Astrocyte (in vitro differentiated cells and primary cell): ENCODE measurements at regions not wholly inside any gene's neighbourhood (a gene's known extent, or its start where the extent isn't known, plus 50 kb on each side); places are given as distances from the start of the nearest gene placed in this dataset.

Source experiments
- DNase-seq: peaks from one replicate; pipeline ENCODE4 v3.0.0-alpha.2; 2010; ENCODE audit warnings: low read depth
- FAIRE-seq: peaks from 2 replicates; lab custom pipeline; 2011; peaks lifted over from hg19 to GRCh38; lab: Jason Lieb, UNC
- H2AFZ ChIP-seq: 2 replicates; pipeline ENCODE4 v1.6.0; 2012; ENCODE audit warnings: low read depth, low read length, inconsistent platforms
- H3K27ac ChIP-seq: 2 replicates; pipeline ENCODE4 v1.5.1; 2011; ENCODE audit warnings: low read depth, low read length, inconsistent platforms
- H3K27me3 ChIP-seq: 2 replicates; pipeline ENCODE4 v1.6.0; 2011; ENCODE audit warnings: low read length, inconsistent platforms; ENCODE audit not compliant: insufficient read depth
- H3K36me3 ChIP-seq: 2 replicates; pipeline ENCODE4 v1.5.1; 2011; ENCODE audit warnings: low read length, inconsistent platforms; ENCODE audit not compliant: insufficient read depth
- H3K4me1 ChIP-seq: 2 replicates; pipeline ENCODE4 v1.5.1; 2011; ENCODE audit warnings: low read length, inconsistent platforms; ENCODE audit not compliant: insufficient read depth
- H3K4me2 ChIP-seq: 2 replicates; pipeline ENCODE4 v1.6.0; 2012; ENCODE audit warnings: low read length, inconsistent platforms
- H3K4me3 ChIP-seq: 2 replicates; pipeline ENCODE4 v1.5.1; 2011; ENCODE audit warnings: low read depth, mild to moderate bottlenecking, low read length, inconsistent platforms; ENCODE audit not compliant: insufficient read depth
- H3K79me2 ChIP-seq: 2 replicates; pipeline ENCODE4 v1.6.0; 2012; ENCODE audit warnings: mild to moderate bottlenecking, low read length, inconsistent platforms; ENCODE audit not compliant: insufficient read depth
- H3K9ac ChIP-seq: 2 replicates; pipeline ENCODE4 v1.6.0; 2012; ENCODE audit warnings: mild to moderate bottlenecking, low read length, inconsistent platforms
- H3K9me3 ChIP-seq: 2 replicates; pipeline ENCODE4 v1.5.1; 2012; ENCODE audit warnings: low read depth, mild to moderate bottlenecking, low read length, inconsistent platforms; ENCODE audit not compliant: insufficient read depth
- H4K20me1 ChIP-seq: 2 replicates; pipeline ENCODE4 v1.6.0; 2012; ENCODE audit warnings: low read length, inconsistent platforms; ENCODE audit not compliant: insufficient read depth
- H3K27ac Mint-ChIP-seq: one replicate; pipeline ENCODE4 v1.8.0; 2021; ENCODE audit warnings: mild to moderate bottlenecking, mixed read lengths; ENCODE audit not compliant: unreplicated experiment
- H3K27me3 Mint-ChIP-seq: one replicate; pipeline ENCODE4 v1.8.0; 2021; ENCODE audit warnings: low read depth, mixed read lengths; ENCODE audit not compliant: unreplicated experiment
- H3K36me3 Mint-ChIP-seq: one replicate; pipeline ENCODE4 v1.8.0; 2021; ENCODE audit warnings: low read depth, mixed read lengths; ENCODE audit not compliant: unreplicated experiment
- H3K4me1 Mint-ChIP-seq: one replicate; pipeline ENCODE4 v1.8.0; 2021; ENCODE audit warnings: low read depth, mixed read lengths; ENCODE audit not compliant: unreplicated experiment
- H3K4me3 Mint-ChIP-seq: one replicate; pipeline ENCODE4 v1.8.0; 2021; ENCODE audit warnings: mild to moderate bottlenecking, moderate library complexity, mixed read lengths; ENCODE audit not compliant: unreplicated experiment
- H3K9me3 Mint-ChIP-seq: one replicate; pipeline ENCODE4 v1.8.0; 2021; ENCODE audit warnings: mild to moderate bottlenecking, mixed read lengths; ENCODE audit not compliant: unreplicated experiment
- EZH2 ChIP-seq: IDR thresholded peaks from 2 replicates; pipeline ENCODE4 v1.6.1; 2012; ENCODE audit warnings: mild to moderate bottlenecking, low read length, inconsistent platforms; ENCODE audit not compliant: insufficient read depth
- TF ChIP-seq, protein P1 (sequence below): IDR thresholded peaks from 2 replicates; pipeline ENCODE4 v1.5.1; 2011; ENCODE audit warnings: low read depth, mild to moderate bottlenecking, inconsistent platforms, low read length, moderate library complexity; ENCODE audit not compliant: insufficient read depth

DNA sequence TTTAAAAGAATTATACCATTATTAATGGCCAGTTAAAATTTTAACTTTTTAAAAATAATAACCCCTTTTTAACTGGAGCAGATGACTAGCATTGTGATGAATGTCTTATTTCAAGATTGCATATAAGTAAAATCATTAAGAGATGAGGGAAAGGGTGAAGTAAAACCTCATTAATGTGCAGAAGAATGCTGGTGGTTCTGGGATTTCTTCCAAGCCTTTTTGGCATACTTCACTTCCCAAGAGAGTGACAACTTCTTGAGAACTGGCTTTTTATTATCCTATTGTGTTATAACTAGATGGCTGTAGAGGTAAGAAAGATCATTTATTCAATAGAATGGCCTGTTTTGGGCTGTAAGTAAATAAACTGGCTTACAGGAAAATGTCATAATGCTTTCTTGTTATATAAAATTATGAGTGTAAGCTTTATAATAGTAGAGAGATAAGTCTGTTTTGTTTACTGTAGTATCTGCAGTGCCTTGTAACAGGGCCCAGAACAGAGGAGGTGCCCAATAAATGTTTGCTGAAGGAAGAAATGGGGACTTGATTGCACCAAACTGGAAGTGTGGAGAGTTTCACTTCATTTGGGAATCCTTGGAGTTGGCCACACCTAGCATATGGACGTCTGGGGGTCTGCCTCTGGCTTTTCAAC lies 242.9 kb upstream of the PITX2 start:
- Histone ChIP-seq H3K27ac (no peak overlapping the region), H3K27me3 (no peaks in the 10 kb centered on the region), H3K36me3 (no peaks in the 10 kb centered on the region), H3K4me2 (no peak overlapping the region), H2AFZ (no peak overlapping the region), H3K79me2 (no peaks in the 10 kb centered on the region), H3K9me3 (no peaks in the 10 kb centered on the region), H3K4me1 (peaks cover 25% of the 10 kb centered on the region), H3K9ac (no peak overlapping the region), H3K4me3 (no peak overlapping the region), H4K20me1 (no peaks in the 10 kb centered on the region)
- peak; percentile 90 for DNase-seq
- no peaks in the 10 kb centered on the region for H3K9me3 Mint-ChIP-seq
- H3K27ac Mint-ChIP-seq: peak overlapping the region; percentile 27
- FAIRE-seq: peak; percentile 71
- no peaks in the 10 kb centered on the region for H3K27me3 Mint-ChIP-seq
- H3K4me1 Mint-ChIP-seq: peaks cover 46% of the 10 kb centered on the region
- H3K4me3 Mint-ChIP-seq: no peak overlapping the region
- no peaks in the 10 kb centered on the region for H3K36me3 Mint-ChIP-seq
- TF ChIP-seq, protein P1, sequence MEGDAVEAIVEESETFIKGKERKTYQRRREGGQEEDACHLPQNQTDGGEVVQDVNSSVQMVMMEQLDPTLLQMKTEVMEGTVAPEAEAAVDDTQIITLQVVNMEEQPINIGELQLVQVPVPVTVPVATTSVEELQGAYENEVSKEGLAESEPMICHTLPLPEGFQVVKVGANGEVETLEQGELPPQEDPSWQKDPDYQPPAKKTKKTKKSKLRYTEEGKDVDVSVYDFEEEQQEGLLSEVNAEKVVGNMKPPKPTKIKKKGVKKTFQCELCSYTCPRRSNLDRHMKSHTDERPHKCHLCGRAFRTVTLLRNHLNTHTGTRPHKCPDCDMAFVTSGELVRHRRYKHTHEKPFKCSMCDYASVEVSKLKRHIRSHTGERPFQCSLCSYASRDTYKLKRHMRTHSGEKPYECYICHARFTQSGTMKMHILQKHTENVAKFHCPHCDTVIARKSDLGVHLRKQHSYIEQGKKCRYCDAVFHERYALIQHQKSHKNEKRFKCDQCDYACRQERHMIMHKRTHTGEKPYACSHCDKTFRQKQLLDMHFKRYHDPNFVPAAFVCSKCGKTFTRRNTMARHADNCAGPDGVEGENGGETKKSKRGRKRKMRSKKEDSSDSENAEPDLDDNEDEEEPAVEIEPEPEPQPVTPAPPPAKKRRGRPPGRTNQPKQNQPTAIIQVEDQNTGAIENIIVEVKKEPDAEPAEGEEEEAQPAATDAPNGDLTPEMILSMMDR: no peak
- no peak for TF ChIP-seq EZH2

DNA sequence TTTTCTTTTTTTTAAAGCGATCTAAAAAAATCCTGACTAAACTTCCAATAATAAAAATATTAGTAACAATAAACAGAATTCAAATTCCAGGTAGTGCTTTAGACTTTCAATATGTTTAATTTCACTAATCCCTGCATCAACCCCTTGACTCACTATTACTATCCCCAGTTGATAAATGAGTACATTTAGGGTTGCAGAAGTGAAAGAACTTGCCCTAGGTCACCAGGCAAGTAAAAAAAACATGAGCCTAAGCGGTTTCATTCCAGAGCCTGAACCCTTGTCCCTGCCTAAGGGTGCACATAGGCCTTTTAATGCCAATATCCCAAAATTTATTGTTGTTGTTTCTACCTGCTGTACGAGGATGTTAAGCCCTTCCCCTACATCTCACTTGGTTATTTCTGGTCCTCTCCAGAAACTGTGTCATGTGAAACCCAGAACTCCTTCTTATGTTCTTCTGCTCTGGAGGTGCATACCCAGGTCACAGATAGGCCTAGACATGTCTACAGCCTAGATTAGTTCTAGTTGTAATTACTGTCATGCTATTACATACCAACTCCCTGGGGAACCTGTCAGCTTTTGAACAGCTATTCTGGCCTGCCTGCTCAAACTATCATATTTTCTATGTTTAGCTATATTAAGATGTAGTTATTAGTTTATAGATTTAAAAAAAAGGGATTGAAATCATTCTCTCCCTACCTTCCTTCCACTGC lies 244.5 kb upstream of the PITX2 start:
- FAIRE-seq: no peak
- no peak for TF ChIP-seq EZH2
- TF ChIP-seq, protein P1: no peak
- no peaks in the 10 kb centered on the region for H3K27me3 Mint-ChIP-seq
- Histone ChIP-seq H3K9ac (no peak overlapping the region), H3K4me3 (no peak overlapping the region), H3K4me2 (no peak overlapping the region), H3K27me3 (no peaks in the 10 kb centered on the region), H3K36me3 (no peaks in the 10 kb centered on the region), H2AFZ (no peak overlapping the region), H3K4me1 (peaks cover 25% of the 10 kb centered on the region), H3K79me2 (no peaks in the 10 kb centered on the region), H3K27ac (no peak overlapping the region), H3K9me3 (no peaks in the 10 kb centered on the region), H4K20me1 (no peaks in the 10 kb centered on the region)
- no peaks in the 10 kb centered on the region for H3K36me3 Mint-ChIP-seq
- DNase-seq: no peak
- peaks cover 46% of the 10 kb centered on the region for H3K4me1 Mint-ChIP-seq
- H3K9me3 Mint-ChIP-seq: no peaks in the 10 kb centered on the region
- H3K27ac Mint-ChIP-seq: peak overlapping the region; percentile 72
- H3K4me3 Mint-ChIP-seq: no peak overlapping the region
